ENCODE measurements at regions not wholly inside any gene's neighbourhood (a gene's known extent, or its start where the extent isn't known, plus 50 kb on each side); places are given as distances from the start of the nearest gene placed in this dataset.

GRCh38 chr9:90025816-90026215, 421.0 kb downstream of the GADD45G start:
- Histone ChIP-seq H3K4me3 (no peak overlapping the region), H3K36me3 (no peaks in the 10 kb centered on the region), H3K27me3 (no peaks in the 10 kb centered on the region), H3K9me3 (no peaks in the 10 kb centered on the region)
- peak; percentile 78 for DNase-seq

DNA sequence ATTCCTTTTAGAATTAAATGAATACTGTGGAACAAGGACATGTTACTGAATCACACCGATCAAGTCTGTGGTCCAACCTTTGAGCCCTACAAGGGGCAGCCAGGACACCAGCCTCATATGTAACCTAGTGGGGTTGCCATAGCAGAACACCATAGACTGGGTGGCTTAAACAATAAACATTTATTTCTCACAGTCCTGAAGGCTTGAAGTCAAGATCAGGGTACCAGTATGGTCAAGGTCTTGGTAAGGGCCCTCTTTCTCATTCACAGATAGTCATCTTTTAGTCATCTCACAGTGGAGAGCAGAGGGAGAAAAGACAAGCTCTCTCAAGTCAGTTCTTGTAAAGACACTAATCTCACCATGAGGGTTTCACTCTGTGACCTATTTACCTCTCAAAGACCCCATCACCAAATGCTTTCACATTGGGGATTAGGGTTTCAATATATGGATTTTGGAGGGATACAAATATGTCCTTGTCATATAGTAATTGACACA, 422.5 kb downstream of the GADD45G start:
- Histone ChIP-seq H3K4me3 (no peak overlapping the region), H3K27me3 (no peaks in the 10 kb centered on the region), H3K9me3 (no peaks in the 10 kb centered on the region), H3K36me3 (no peaks in the 10 kb centered on the region)
- no peak for DNase-seq

DNA sequence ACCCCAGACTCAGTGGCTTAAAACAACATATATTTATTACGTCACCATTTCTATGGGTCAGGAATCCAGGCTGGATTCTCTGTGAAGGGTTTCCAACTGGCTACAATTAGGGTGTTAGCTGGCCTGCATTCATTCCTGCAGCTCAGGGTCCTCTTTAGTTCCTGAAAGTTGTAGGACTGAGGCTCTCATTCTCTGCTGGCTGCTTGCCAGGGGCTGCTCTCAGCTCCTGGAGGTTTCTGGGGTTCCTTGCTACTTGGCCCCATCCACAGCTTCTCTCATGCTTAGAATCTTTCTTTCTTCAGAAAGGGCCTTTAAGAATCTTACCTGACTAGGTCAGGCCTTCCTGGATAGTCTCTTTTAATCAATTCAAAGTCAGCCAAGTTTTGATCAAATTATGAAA, 424.6 kb downstream of the GADD45G start:
- H3K9me3 ChIP-seq = no peaks in the 10 kb centered on the region
- DNase-seq = no peak
- H3K27me3 ChIP-seq = no peaks in the 10 kb centered on the region
- H3K4me3 ChIP-seq = no peak overlapping the region
- H3K36me3 ChIP-seq = no peaks in the 10 kb centered on the region

GRCh38 chr9:90029996-90030395, 425.2 kb downstream of the GADD45G start:
- peak; percentile 49 for DNase-seq
- Histone ChIP-seq H3K27me3 (no peaks in the 10 kb centered on the region), H3K4me3 (no peak overlapping the region), H3K9me3 (no peaks in the 10 kb centered on the region), H3K36me3 (no peaks in the 10 kb centered on the region)

DNA sequence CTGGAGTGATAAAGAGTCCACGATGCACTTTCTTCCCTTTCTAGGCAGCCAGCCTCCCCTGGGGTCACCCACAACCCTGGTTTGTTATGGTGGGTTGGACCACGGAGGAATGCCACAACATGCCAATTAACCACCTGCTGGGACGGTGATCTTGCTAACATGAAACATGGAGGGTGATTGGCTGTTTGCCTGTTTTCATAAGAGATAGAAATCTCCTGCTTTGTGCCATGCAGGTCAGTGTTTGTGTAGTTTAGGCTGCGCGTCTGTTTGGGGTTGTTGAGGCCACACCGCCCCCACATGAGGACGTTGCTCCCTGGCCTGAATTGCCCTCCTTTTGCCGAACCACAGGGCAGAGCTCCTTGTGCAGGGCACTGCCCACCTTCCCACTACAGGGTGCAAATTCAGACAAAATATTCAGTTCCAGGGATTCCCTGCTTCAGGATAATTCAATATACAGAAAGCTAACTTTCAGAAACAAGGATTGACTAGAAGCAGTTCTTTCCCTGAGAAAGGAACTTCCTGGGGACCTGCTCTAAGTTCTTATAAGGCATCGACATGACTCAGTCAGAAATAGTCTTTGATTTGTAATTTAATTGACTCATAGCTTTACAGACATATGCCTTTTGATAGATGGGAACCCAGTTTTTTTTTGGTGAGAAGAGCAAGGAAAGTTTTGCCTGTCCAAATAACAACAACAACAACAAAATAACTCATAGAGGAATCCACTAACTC, 427.6 kb downstream of the GADD45G start:
- DNase-seq = no peak
- H3K4me3 ChIP-seq = no peak overlapping the region

DNA sequence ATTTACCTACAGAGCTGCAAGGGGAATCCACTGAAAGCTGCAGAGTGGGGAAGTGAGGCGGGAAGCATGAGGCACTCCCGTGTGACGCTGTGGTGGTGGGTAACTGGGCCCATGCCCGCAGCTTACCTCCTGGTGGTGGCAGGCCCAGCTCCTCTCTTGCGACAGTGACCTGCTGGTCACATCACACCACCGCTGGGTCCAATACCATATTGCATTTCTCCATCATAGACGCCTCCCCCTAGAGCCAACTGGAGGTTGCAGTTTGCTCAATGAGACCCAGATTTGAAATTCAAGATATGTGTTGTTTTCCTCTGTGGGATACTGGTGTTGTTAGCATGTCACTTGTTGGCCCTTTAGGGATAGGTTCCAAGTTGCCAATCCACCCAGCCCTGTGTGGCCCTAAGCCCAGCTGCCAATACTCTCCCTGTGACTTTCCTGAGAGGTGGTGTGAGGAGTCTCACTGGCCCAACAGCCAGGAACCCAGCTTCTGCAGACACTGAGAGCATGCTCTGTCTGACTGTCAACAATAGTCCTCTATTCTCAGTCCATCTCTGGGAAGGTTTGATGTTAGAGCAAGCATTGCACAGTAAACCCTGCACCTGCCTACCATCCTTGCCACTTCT, 428.3 kb downstream of the GADD45G start:
- Histone ChIP-seq H3K9me3 (no peaks in the 10 kb centered on the region), H3K27me3 (no peaks in the 10 kb centered on the region), H3K36me3 (no peaks in the 10 kb centered on the region), H3K4me3 (no peak overlapping the region)
- DNase-seq = no peak

More for the DNA sequence above, 427.6 kb downstream of the GADD45G start:
- H3K27me3 ChIP-seq = no peaks in the 10 kb centered on the region
- no peaks in the 10 kb centered on the region for H3K36me3 ChIP-seq
- no peaks in the 10 kb centered on the region for H3K9me3 ChIP-seq

DNA sequence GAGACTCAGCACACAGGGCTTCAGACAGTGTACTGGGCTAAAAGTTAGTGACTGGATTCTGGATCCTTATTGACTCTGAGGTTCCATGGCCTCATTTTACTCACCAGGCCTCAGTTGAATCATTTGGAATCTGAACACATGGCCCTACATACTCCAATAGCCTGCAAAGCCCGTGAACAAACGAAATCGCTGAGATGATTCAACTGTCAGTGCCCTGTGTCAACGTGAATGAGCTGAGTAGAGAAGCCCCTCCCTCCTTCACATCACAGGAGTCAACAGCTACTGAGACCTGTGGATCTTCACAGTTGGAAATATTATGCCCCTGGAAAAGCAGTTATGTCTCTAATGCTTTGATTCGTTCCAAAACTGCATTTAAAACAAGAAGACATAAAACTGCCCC, 429.3 kb downstream of the GADD45G start:
- Histone ChIP-seq H3K4me3 (no peak overlapping the region), H3K27me3 (no peaks in the 10 kb centered on the region), H3K36me3 (no peaks in the 10 kb centered on the region), H3K9me3 (no peaks in the 10 kb centered on the region)
- DNase-seq = no peak

GRCh38 chr9:90035471-90035870, 430.7 kb downstream of the GADD45G start:
- H3K9me3 ChIP-seq = no peaks in the 10 kb centered on the region
- no peaks in the 10 kb centered on the region for H3K36me3 ChIP-seq
- H3K27me3 ChIP-seq = no peaks in the 10 kb centered on the region
- DNase-seq = no peak
- H3K4me3 ChIP-seq = no peak overlapping the region

- H3K9me3 ChIP-seq = no peaks in the 10 kb centered on the region
- H3K4me3 ChIP-seq = no peak overlapping the region
- DNase-seq = no peak
- no peaks in the 10 kb centered on the region for H3K27me3 ChIP-seq
- no peaks in the 10 kb centered on the region for H3K36me3 ChIP-seq
Observed at GRCh38 chr9:90037146-90037797, 432.5 kb downstream of the GADD45G start.

GRCh38 chr9:90038763-90039162, 434.0 kb downstream of the GADD45G start:
- no peaks in the 10 kb centered on the region for H3K36me3 ChIP-seq
- no peaks in the 10 kb centered on the region for H3K9me3 ChIP-seq
- no peak overlapping the region for H3K4me3 ChIP-seq
- no peaks in the 10 kb centered on the region for H3K27me3 ChIP-seq
- DNase-seq = no peak

GRCh38 chr9:90044263-90044662, 439.5 kb downstream of the GADD45G start:
- H3K9me3 ChIP-seq = no peaks in the 10 kb centered on the region
- no peaks in the 10 kb centered on the region for H3K27me3 ChIP-seq
- no peak for DNase-seq
- no peaks in the 10 kb centered on the region for H3K36me3 ChIP-seq
- no peak overlapping the region for H3K4me3 ChIP-seq

DNA sequence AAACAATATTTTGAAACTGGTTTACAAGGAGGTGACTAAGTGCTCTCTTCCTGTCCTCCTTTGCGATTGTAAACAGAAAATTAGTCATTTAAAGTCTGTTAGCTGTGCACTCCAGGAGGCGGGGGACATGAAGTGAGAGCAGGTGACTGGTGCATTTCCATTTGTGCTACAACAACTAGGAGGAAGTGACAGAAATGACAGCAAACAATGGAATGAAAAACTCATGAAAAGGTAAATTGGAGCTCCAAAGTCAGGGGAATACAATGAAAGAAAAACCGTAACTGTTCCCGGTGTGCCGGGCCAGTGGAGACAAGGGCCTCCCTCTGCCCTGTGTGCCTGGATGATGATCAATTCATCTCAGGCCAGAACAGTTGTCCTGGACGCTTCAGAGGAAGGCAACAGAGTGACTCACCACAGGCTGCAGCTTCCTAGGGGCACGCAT, 439.9 kb downstream of the GADD45G start:
- H3K9me3 ChIP-seq = no peaks in the 10 kb centered on the region
- H3K4me3 ChIP-seq = no peak overlapping the region
- DNase-seq = peak; percentile 74

DNA sequence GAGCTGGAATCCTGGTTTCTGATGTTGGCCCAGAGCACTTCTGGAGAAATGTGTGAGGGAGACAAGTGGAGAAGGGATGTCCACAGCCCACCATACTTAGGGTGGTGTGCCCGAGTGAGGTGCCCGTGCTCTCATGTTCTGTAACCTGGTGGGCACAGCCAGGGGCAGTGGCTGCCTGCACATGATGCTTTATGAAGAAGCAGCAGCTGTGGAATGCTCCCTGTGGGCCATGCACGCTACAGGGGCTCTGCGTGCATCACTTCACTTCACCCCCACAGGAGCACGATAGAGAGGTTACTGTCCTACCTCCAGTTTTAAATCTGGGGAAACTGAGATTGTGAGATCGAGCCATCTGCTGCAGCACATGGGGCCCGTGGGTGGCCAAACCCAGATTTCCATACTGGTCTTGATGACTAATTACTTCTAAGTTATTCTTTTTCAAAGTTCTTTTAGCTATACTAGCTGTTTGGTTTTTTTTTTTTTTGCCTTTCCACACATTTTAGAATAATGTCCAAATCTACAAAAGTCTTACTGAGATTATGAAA, 441.6 kb downstream of the GADD45G start:
- Histone ChIP-seq H3K4me3 (no peak overlapping the region), H3K9me3 (no peaks in the 10 kb centered on the region), H3K36me3 (no peaks in the 10 kb centered on the region), H3K27me3 (no peaks in the 10 kb centered on the region)
- no peak for DNase-seq

More for the DNA sequence above, 439.9 kb downstream of the GADD45G start:
- no peaks in the 10 kb centered on the region for H3K27me3 ChIP-seq
- H3K36me3 ChIP-seq = no peaks in the 10 kb centered on the region

DNA sequence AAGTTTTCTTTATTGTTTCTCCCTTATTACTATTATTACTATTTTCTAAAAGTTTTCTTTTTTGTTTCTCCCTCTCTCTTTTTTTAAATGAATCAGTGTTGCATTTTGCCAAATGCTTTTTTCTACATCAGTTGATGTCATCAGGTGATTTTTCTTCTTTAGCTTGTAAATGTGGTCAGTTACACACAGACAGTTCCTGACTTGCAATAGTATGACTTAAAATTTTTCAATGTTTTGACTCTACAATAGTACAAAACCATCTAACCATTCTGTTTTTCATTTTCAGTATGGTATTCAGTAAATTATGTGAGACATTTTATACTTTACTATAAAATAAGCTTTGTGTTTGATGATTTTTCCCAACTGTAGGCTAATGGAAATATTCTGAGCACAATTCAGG, 443.0 kb downstream of the GADD45G start:
- DNase-seq = no peak
- no peak overlapping the region for H3K4me3 ChIP-seq
- H3K36me3 ChIP-seq = no peaks in the 10 kb centered on the region
- H3K9me3 ChIP-seq = no peaks in the 10 kb centered on the region
- H3K27me3 ChIP-seq = no peaks in the 10 kb centered on the region

- H3K36me3 ChIP-seq = no peaks in the 10 kb centered on the region
- no peak overlapping the region for H3K4me3 ChIP-seq
- no peaks in the 10 kb centered on the region for H3K27me3 ChIP-seq
- no peaks in the 10 kb centered on the region for H3K9me3 ChIP-seq
- DNase-seq = no peak
Observed at GRCh38 chr9:90052366-90052765, 447.6 kb downstream of the GADD45G start.

- DNase-seq = no peak
- Histone ChIP-seq H3K36me3 (no peaks in the 10 kb centered on the region), H3K27me3 (no peaks in the 10 kb centered on the region), H3K9me3 (no peaks in the 10 kb centered on the region), H3K4me3 (no peak overlapping the region)
Observed at GRCh38 chr9:90053027-90053426, 448.2 kb downstream of the GADD45G start.

GRCh38 chr9:90054810-90055209, 450.0 kb downstream of the GADD45G start:
- no peak overlapping the region for H3K4me3 ChIP-seq
- H3K9me3 ChIP-seq = no peaks in the 10 kb centered on the region
- H3K27me3 ChIP-seq = no peaks in the 10 kb centered on the region
- no peaks in the 10 kb centered on the region for H3K36me3 ChIP-seq
- no peak for DNase-seq
